ENCODE measurements at regions not wholly inside any gene's neighbourhood (a gene's known extent, or its start where the extent isn't known, plus 50 kb on each side); places are given as distances from the start of the nearest gene placed in this dataset.

GRCh38 chr3:152071924-152072323 is 196.8 kb upstream of the MBNL1 start:
- Histone ChIP-seq H3K27me3 (peaks cover 4% of the 10 kb centered on the region; the same call in 1 of the 2 replicates), H3K4me3 (ENCODE audit: low read depth, low read length) (no peak overlapping the region), H3K4me1 (no peaks in the 10 kb centered on the region), H3K36me3 (no peaks in the 10 kb centered on the region), H3K9me3 (no peaks in the 10 kb centered on the region; the same call in 1 of the 2 replicates)
- DNase-seq = no peak
- TF ChIP-seq CTCF (IDR thresholded peaks at IDR 0.05; ENCODE audit: low read depth, low read length) = peak; percentile 65

- TF ChIP-seq CTCF (IDR thresholded peaks at IDR 0.05; ENCODE audit: low read depth, low read length) = no peak
- no peak for DNase-seq
- Histone ChIP-seq H3K27me3 (peaks cover 4% of the 10 kb centered on the region; the same call in 1 of the 2 replicates), H3K4me1 (no peaks in the 10 kb centered on the region), H3K36me3 (no peaks in the 10 kb centered on the region), H3K4me3 (ENCODE audit: low read depth, low read length) (no peak overlapping the region), H3K9me3 (no peaks in the 10 kb centered on the region; the same call in 1 of the 2 replicates)
These were observed 195.5 kb upstream of the MBNL1 start for GRCh38 chr3:152073267-152073666.

GRCh38 chr3:152076148-152076547 is 192.6 kb upstream of the MBNL1 start:
- Histone ChIP-seq H3K36me3 (no peaks in the 10 kb centered on the region), H3K27me3 (peaks cover 4% of the 10 kb centered on the region; the same call in 1 of the 2 replicates), H3K4me1 (no peaks in the 10 kb centered on the region), H3K4me3 (ENCODE audit: low read depth, low read length) (no peak overlapping the region), H3K9me3 (no peaks in the 10 kb centered on the region)
- no peak for DNase-seq
- TF ChIP-seq CTCF (IDR thresholded peaks at IDR 0.05; ENCODE audit: low read depth, low read length) = no peak

- no peaks in the 10 kb centered on the region for H3K4me1 ChIP-seq
- no peak overlapping the region for H3K4me3 ChIP-seq (ENCODE audit: low read depth, low read length)
- H3K36me3 ChIP-seq = no peaks in the 10 kb centered on the region
- H3K27me3 ChIP-seq = no peaks in the 10 kb centered on the region
- TF ChIP-seq CTCF (IDR thresholded peaks at IDR 0.05; ENCODE audit: low read depth, low read length) = no peak
- no peaks in the 10 kb centered on the region for H3K9me3 ChIP-seq
- DNase-seq = no peak
These were observed 188.7 kb upstream of the MBNL1 start for GRCh38 chr3:152079980-152080379.

GRCh38 chr3:152083135-152083534 is 185.6 kb upstream of the MBNL1 start:
- Histone ChIP-seq H3K27me3 (no peaks in the 10 kb centered on the region), H3K4me3 (ENCODE audit: low read depth, low read length) (no peak overlapping the region), H3K9me3 (no peaks in the 10 kb centered on the region), H3K36me3 (no peaks in the 10 kb centered on the region), H3K4me1 (no peaks in the 10 kb centered on the region)
- no peak for DNase-seq
- TF ChIP-seq CTCF (IDR thresholded peaks at IDR 0.05; ENCODE audit: low read depth, low read length) = no peak

- H3K27me3 ChIP-seq = no peaks in the 10 kb centered on the region; the same call in 1 of the 2 replicates
- no peaks in the 10 kb centered on the region for H3K36me3 ChIP-seq
- DNase-seq = no peak
- H3K4me1 ChIP-seq = no peaks in the 10 kb centered on the region
- no peak for TF ChIP-seq CTCF (IDR thresholded peaks at IDR 0.05; ENCODE audit: low read depth, low read length)
- no peak overlapping the region for H3K4me3 ChIP-seq (ENCODE audit: low read depth, low read length)
- no peaks in the 10 kb centered on the region for H3K9me3 ChIP-seq
These were observed 184.1 kb upstream of the MBNL1 start for GRCh38 chr3:152084441-152085158.
